NB4 (cell line): ENCODE measurements at regions not wholly inside any gene's neighbourhood (a gene's known extent, or its start where the extent isn't known, plus 50 kb on each side); places are given as distances from the start of the nearest gene placed in this dataset.

Experiments
- DNase-seq: peaks from one replicate; pipeline ENCODE4 v3.0.0; 2010; ENCODE audit warnings: low read depth
- H3K4me3 ChIP-seq: one replicate; pipeline ENCODE4 v1.5.1; 2011; ENCODE audit warnings: mild to moderate bottlenecking, low read depth, low read length, moderate library complexity
- CTCF ChIP-seq: IDR thresholded peaks from one replicate; pipeline ENCODE4 v1.5.1; 2012; ENCODE audit warnings: low read depth, low read length
- MAX ChIP-seq: IDR thresholded peaks from 2 replicates; pipeline ENCODE4 v1.6.1; 2011; ENCODE audit warnings: low read depth, low read length
- MYC ChIP-seq: IDR thresholded peaks from 2 replicates; pipeline ENCODE4 v1.6.1; 2011; ENCODE audit warnings: low read depth, low read length
- POLR2A ChIP-seq: IDR thresholded peaks from 2 replicates; pipeline ENCODE4 v1.6.1; 2011; ENCODE audit warnings: mild to moderate bottlenecking; ENCODE audit not compliant: insufficient read length; ENCODE audit errors: extremely low read depth

DNA sequence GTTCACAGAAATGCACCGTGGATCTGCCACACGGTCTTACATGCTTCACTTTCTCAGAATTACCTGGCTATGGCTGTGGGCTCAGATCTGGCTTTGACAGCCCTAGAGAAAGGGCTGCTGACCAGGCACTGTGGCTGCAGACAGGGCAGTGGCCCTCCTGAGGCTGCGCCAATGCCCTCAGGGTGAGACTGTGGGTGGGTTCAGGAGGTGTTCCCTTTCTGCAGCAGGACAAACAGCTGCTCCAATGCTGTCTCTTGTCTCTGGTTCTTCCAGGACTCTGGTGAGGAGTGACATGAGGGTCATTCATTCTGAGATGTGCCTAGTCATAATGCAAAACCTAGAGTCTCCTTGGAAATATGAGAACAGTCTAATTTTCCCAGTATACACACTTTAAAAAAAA lies 90.5 kb upstream of the SMIM21 start:
- no peak for DNase-seq
- TF ChIP-seq POLR2A = no peak
- no peak for TF ChIP-seq MAX
- TF ChIP-seq CTCF = no peak
- TF ChIP-seq MYC = no peak
- no peak overlapping the region for H3K4me3 ChIP-seq

- no peak overlapping the region for H3K4me3 ChIP-seq
- no peak for TF ChIP-seq POLR2A
- no peak for TF ChIP-seq CTCF
- TF ChIP-seq MAX = no peak
- no peak for TF ChIP-seq MYC
- no peak for DNase-seq
These were observed 89.8 kb upstream of the SMIM21 start for GRCh38 chr18:75517286-75517685.

DNA sequence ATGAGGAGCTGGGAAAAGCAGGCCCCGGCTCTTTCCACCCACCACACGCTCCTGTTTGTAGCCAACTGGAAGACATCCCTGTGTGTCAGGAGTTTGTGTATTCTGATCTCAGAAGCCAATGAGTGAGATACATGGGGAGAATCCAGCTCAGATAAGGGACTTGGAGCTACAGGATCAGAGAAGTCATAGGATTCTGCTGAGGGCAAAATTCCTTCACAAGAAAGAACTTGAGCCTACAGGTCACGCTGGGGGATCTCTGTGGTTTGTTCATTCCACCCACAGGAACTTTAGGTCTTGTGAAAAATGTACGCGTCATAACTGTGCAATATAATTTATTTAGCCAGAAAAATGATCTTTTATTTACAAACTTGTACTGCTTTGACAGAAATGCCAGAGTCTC lies 80.1 kb upstream of the SMIM21 start:
- no peak for DNase-seq
- H3K4me3 ChIP-seq = no peak overlapping the region
- TF ChIP-seq CTCF (no peak), POLR2A (no peak), MAX (no peak), MYC (no peak)

DNA sequence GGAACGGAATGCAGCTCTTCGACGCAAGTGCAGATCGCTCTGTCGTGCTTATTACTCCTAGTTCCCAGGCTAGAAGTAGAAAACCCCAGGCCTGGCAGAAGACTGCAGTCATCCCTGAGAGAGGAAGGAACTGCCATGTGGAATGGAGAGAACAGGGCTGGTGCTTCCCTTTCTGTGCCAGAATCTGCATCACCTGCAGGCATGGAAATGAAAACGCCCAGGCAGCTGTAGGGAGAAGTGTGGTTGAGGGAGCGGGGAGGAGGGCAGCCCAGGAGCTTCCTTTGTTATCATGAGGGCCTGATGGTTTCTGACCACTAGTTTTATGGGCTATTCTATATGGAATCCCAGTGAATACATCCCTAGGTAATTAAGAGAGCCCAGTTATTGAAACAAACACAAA lies 79.4 kb upstream of the SMIM21 start:
- no peak for DNase-seq
- no peak overlapping the region for H3K4me3 ChIP-seq
- no peak for TF ChIP-seq CTCF
- TF ChIP-seq POLR2A = no peak
- no peak for TF ChIP-seq MAX
- TF ChIP-seq MYC = no peak

- no peak overlapping the region for H3K4me3 ChIP-seq
- no peak for TF ChIP-seq POLR2A
- TF ChIP-seq MAX = no peak
- no peak for TF ChIP-seq MYC
- TF ChIP-seq CTCF = no peak
- no peak for DNase-seq
These were observed 77.0 kb upstream of the SMIM21 start for GRCh38 chr18:75504469-75504868.

DNA sequence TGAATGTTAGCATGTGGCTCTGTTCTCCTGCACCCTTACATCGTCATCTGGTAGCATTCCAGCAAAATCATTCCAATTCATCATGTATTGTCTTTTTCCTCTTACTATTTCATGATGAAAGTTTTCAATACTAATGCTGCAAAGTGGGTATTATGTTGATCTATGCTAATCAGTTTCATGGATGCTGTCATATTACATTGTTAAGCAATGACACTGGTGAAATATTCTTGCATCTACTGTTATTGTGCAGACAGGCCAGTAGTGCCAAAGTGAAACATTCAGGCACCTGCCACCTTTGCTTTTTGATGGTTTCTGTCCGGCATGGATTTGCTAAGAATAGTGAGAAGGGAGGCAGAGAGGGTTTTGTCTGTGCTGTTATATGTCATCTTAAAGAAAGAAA lies 76.1 kb upstream of the SMIM21 start:
- no peak overlapping the region for H3K4me3 ChIP-seq
- DNase-seq = no peak
- TF ChIP-seq MAX = no peak
- no peak for TF ChIP-seq CTCF
- no peak for TF ChIP-seq MYC
- TF ChIP-seq POLR2A = no peak
